Transverse colon (tissue), 4 donors: ENCODE measurements at regions not wholly inside any gene's neighbourhood (a gene's known extent, or its start where the extent isn't known, plus 50 kb on each side); places are given as distances from the start of the nearest gene placed in this dataset.

Experiments
- CTCF ChIP-seq, 5 experiments: fragments of 200-600 bp in 3 of 5; fragments of 450-650 bp in 2 of 5; sonication (generic) in 3 of 5; IDR thresholded peaks; 1 replicate in 2 of 5; 2 replicates in 3 of 5; pipeline ENCODE4 v1.5.1; 2016 to 2017; ENCODE audit warnings: antibody characterized with exemption in 5 of 5, inconsistent platforms in 3 of 5, mild to moderate bottlenecking in 2 of 5, moderate library complexity in 1 of 5
- EP300 ChIP-seq: sonication (generic); formaldehyde crosslinking; IDR thresholded peaks from one replicate; pipeline ENCODE4 v1.6.1; 2017; ENCODE audit warnings: antibody characterized with exemption, low read depth
- POLR2A ChIP-seq: fragments of 450-650 bp; IDR thresholded peaks from one replicate; pipeline ENCODE4 v1.6.1; 2016; ENCODE audit warnings: antibody characterized with exemption, mild to moderate bottlenecking, moderate library complexity
- POLR2AphosphoS5 ChIP-seq, 3 donors: sonication (generic); formaldehyde crosslinking; IDR thresholded peaks; one replicate each; pipeline ENCODE4 v1.6.1; 2016; ENCODE audit warnings: antibody characterized with exemption in 3 of 3

DNA sequence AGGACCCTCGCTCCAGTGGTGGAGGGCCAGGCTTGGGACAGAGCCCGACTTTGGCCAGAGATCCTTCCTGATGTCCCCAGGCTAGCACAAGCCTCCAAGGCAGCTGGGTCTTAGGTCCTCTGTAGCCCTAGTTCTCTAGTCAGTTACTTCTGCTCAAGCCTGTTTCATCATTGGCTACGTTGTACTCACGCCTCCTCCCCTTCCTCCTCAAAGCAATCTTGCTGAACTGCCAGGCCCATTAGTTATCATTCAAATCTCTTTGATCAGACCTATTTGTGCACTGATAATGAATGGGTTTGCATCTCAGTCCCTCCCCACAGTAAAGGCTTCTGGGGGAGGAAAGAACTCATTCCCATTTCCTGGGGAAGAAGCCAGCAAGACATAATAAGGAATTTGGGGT is 256.8 kb downstream of the NFATC2 start:
- no peak for TF ChIP-seq CTCF (IDR thresholded peaks at IDR 0.05)
- no peak for TF ChIP-seq POLR2AphosphoS5 (IDR thresholded peaks at IDR 0.05)
- TF ChIP-seq POLR2A, result no peak
- no peak for TF ChIP-seq EP300
